WTC11 (cell line): ENCODE measurements at regions not wholly inside any gene's neighbourhood (a gene's known extent, or its start where the extent isn't known, plus 50 kb on each side); places are given as distances from the start of the nearest gene placed in this dataset.

Experiments
- ATAC-seq: fragments of 200-7000 bp; cut with Tn5 transposase; 2 replicates; pipeline ENCODE4 v1.10.0; 2021; ENCODE audit warnings: mild to moderate bottlenecking, moderate library complexity
- CTCF ChIA-PET: fragments of 300-600 bp; sonication (Branson Sonifier 250); formaldehyde crosslinking; loops from one replicate; lab custom pipeline; 2021; ENCODE audit warnings: antibody characterized with exemption; lab: Charles Lee
- POLR2A ChIA-PET: fragments of 350-600 bp; sonication (Branson Sonifier 250); formaldehyde crosslinking; loops from one replicate; lab custom pipeline; 2021; ENCODE audit warnings: antibody characterized with exemption; lab: Charles Lee
- DNase-seq: peaks from one replicate; pipeline ENCODE4 v3.0.0; 2021; ENCODE audit warnings: low spot score
- H3K27ac Mint-ChIP-seq: 2 replicates; pipeline ENCODE4 v1.8.0; 2021; ENCODE audit warnings: mixed read lengths
- H3K27me3 Mint-ChIP-seq: 2 replicates; pipeline ENCODE4 v1.8.0; 2021; ENCODE audit warnings: low read depth, mild to moderate bottlenecking, moderate library complexity, mixed read lengths
- H3K36me3 Mint-ChIP-seq: 2 replicates; pipeline ENCODE4 v1.8.0; 2021; ENCODE audit warnings: mixed read lengths
- H3K4me1 Mint-ChIP-seq: 2 replicates; pipeline ENCODE4 v1.8.0; 2022; ENCODE audit warnings: mixed read lengths
- H3K4me3 Mint-ChIP-seq: 2 replicates; pipeline ENCODE4 v1.8.0; 2021; ENCODE audit warnings: mild to moderate bottlenecking, moderate library complexity, mixed read lengths
- H3K9me3 Mint-ChIP-seq: 2 replicates; pipeline ENCODE4 v1.8.0; 2021; ENCODE audit warnings: mixed read lengths
- AFF4 ChIP-seq: sonication (generic); formaldehyde crosslinking; IDR thresholded peaks from 2 replicates; pipeline ENCODE4 v1.8.1; 2023; ENCODE audit warnings: mild to moderate bottlenecking, missing genetic modification reagents, borderline replicate concordance
- ATF3 ChIP-seq: sonication (generic); formaldehyde crosslinking; conservative IDR thresholded peaks from 2 replicates; pipeline ENCODE4 v1.8.1; 2022; ENCODE audit warnings: mild to moderate bottlenecking, missing genetic modification reagents
- CBFB ChIP-seq: sonication (generic); formaldehyde crosslinking; IDR thresholded peaks from 2 replicates; pipeline ENCODE4 v1.8.1; 2022; ENCODE audit warnings: mild to moderate bottlenecking, low read depth, missing genetic modification reagents
- ETV6 ChIP-seq: sonication (generic); formaldehyde crosslinking; IDR thresholded peaks from 2 replicates; pipeline ENCODE4 v1.8.1; 2022; ENCODE audit warnings: mild to moderate bottlenecking, missing genetic modification reagents
- GABPB1 ChIP-seq: sonication (generic); formaldehyde crosslinking; IDR thresholded peaks from 2 replicates; pipeline ENCODE4 v1.8.1; 2023; ENCODE audit warnings: mild to moderate bottlenecking, missing genetic modification reagents
- HMGA2 ChIP-seq: fragments of 250-450 bp; sonication (Bioruptor Pico); IDR thresholded peaks from 2 replicates; pipeline ENCODE4 v1.4.0; 2021; ENCODE audit warnings: mild to moderate bottlenecking, moderate library complexity
- IRF2 ChIP-seq: sonication (generic); formaldehyde crosslinking; IDR thresholded peaks from 2 replicates; pipeline ENCODE4 v1.8.0; 2022; ENCODE audit warnings: low read depth, missing genetic modification reagents, borderline replicate concordance
- NFATC4 ChIP-seq: fragments of 250-450 bp; sonication (Bioruptor Pico); IDR thresholded peaks from 2 replicates; pipeline ENCODE4 v1.9.0; 2021; ENCODE audit warnings: mild to moderate bottlenecking
- NFYB ChIP-seq: sonication (generic); formaldehyde crosslinking; conservative IDR thresholded peaks from 2 replicates; pipeline ENCODE4 v1.8.0; 2022; ENCODE audit warnings: low read depth, missing genetic modification reagents
- OVOL2 ChIP-seq: fragments of 250-450 bp; sonication (Bioruptor Pico); IDR thresholded peaks from 2 replicates; pipeline ENCODE4 v1.9.0; 2021; ENCODE audit warnings: mild to moderate bottlenecking, borderline replicate concordance
- RORB ChIP-seq: fragments of 250-450 bp; sonication (Bioruptor Pico); IDR thresholded peaks from 2 replicates; pipeline ENCODE4 v1.9.0; 2021; ENCODE audit warnings: mild to moderate bottlenecking
- SMAD4 ChIP-seq: sonication (generic); formaldehyde crosslinking; IDR thresholded peaks from 2 replicates; pipeline ENCODE4 v1.8.0; 2022; ENCODE audit warnings: mild to moderate bottlenecking, missing genetic modification reagents
- TEAD4 ChIP-seq: sonication (generic); formaldehyde crosslinking; IDR thresholded peaks from 2 replicates; pipeline ENCODE4 v1.8.0; 2022; ENCODE audit warnings: mild to moderate bottlenecking, missing genetic modification reagents
- TP53 ChIP-seq: sonication (generic); formaldehyde crosslinking; IDR thresholded peaks from 2 replicates; pipeline ENCODE4 v1.8.1; 2023; ENCODE audit warnings: mild to moderate bottlenecking, missing genetic modification reagents
- USF2 ChIP-seq: sonication (generic); formaldehyde crosslinking; IDR thresholded peaks from 2 replicates; pipeline ENCODE4 v1.8.1; 2023; ENCODE audit warnings: mild to moderate bottlenecking, missing genetic modification reagents, moderate library complexity
- ZBTB21 ChIP-seq: sonication (generic); formaldehyde crosslinking; IDR thresholded peaks from 2 replicates; pipeline ENCODE4 v1.8.1; 2023; ENCODE audit warnings: mild to moderate bottlenecking, missing genetic modification reagents, borderline replicate concordance
- ZNF416 ChIP-seq: fragments of 250-450 bp; sonication (Bioruptor Pico); IDR thresholded peaks from 2 replicates; pipeline ENCODE4 v1.9.0; 2021; ENCODE audit warnings: mild to moderate bottlenecking, inconsistent platforms
- ZNF425 ChIP-seq: fragments of 250-450 bp; sonication (Bioruptor Pico); conservative IDR thresholded peaks from 2 replicates; pipeline ENCODE4 v1.9.0; 2021; ENCODE audit warnings: mild to moderate bottlenecking
- TF ChIP-seq, protein P1 (sequence below): sonication (generic); formaldehyde crosslinking; IDR thresholded peaks from 2 replicates; pipeline ENCODE4 v1.8.1; 2022; ENCODE audit warnings: low read depth, missing genetic modification reagents, borderline replicate concordance
- TF ChIP-seq, protein P2 (sequence below): sonication (generic); formaldehyde crosslinking; IDR thresholded peaks from 2 replicates; pipeline ENCODE4 v1.8.0; 2023; ENCODE audit warnings: missing genetic modification reagents
- TF ChIP-seq, protein P3 (sequence below): fragments of 250-450 bp; sonication (Bioruptor Pico); IDR thresholded peaks from 2 replicates; pipeline ENCODE4 v2.1.2; 2022; ENCODE audit warnings: mild to moderate bottlenecking, moderate library complexity

- no peak overlapping the region for H3K4me3 Mint-ChIP-seq
- no peak for ATAC-seq
- peaks cover 7% of the 10 kb centered on the region for H3K27me3 Mint-ChIP-seq
- DNase-seq = no peak
- H3K9me3 Mint-ChIP-seq = no peaks in the 10 kb centered on the region
- H3K27ac Mint-ChIP-seq = no peak overlapping the region
- ChIA-PET CTCF (interaction anchor here (0.5 to 0.9 kb wide), 2 partner anchors 162 to 167 kb away, joined by 4 read pairs; no protein-coding TSS in a partner anchor), POLR2A (interaction anchor here (1.2 kb wide), 1 partner anchor 24 kb away, joined by 3 read pairs; no protein-coding TSS in a partner anchor)
- no peaks in the 10 kb centered on the region for H3K36me3 Mint-ChIP-seq
- H3K4me1 Mint-ChIP-seq = peaks cover 17% of the 10 kb centered on the region
- no peak for TF ChIP-seq ETV6
- TF ChIP-seq HMGA2 (CRISPR knock-in tag) = no peak
- TF ChIP-seq ZNF416 (CRISPR knock-in tag) = no peak
- TF ChIP-seq ZNF425 (CRISPR knock-in tag) = no peak
- no peak for TF ChIP-seq ZBTB21
- TF ChIP-seq TEAD4 (CRISPR knock-in tag) = no peak
- TF ChIP-seq, protein P1, sequence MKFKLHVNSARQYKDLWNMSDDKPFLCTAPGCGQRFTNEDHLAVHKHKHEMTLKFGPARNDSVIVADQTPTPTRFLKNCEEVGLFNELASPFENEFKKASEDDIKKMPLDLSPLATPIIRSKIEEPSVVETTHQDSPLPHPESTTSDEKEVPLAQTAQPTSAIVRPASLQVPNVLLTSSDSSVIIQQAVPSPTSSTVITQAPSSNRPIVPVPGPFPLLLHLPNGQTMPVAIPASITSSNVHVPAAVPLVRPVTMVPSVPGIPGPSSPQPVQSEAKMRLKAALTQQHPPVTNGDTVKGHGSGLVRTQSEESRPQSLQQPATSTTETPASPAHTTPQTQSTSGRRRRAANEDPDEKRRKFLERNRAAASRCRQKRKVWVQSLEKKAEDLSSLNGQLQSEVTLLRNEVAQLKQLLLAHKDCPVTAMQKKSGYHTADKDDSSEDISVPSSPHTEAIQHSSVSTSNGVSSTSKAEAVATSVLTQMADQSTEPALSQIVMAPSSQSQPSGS (CRISPR knock-in tag) = no peak
- no peak for TF ChIP-seq GABPB1 (CRISPR knock-in tag)
- TF ChIP-seq, all 79 proteins: peak for 0
Measured at GRCh38 chr12:4109826-4110225, 163.7 kb upstream of the CCND2 start.

GRCh38 chr12:4108803-4109345, 164.7 kb upstream of the CCND2 start:
- H3K4me1 Mint-ChIP-seq = peaks cover 15% of the 10 kb centered on the region
- no peak for ATAC-seq
- H3K4me3 Mint-ChIP-seq = no peak overlapping the region
- no peaks in the 10 kb centered on the region for H3K9me3 Mint-ChIP-seq
- POLR2A ChIA-PET = no interaction called here
- no peaks in the 10 kb centered on the region for H3K36me3 Mint-ChIP-seq
- no peak for DNase-seq
- H3K27ac Mint-ChIP-seq = no peak overlapping the region
- CTCF ChIA-PET = interaction anchor here (1.3 kb wide), 1 partner anchor 148 kb away, joined by 5 read pairs; no protein-coding TSS in a partner anchor
- peaks cover 7% of the 10 kb centered on the region for H3K27me3 Mint-ChIP-seq
- no peak for TF ChIP-seq IRF2

- peaks cover 7% of the 10 kb centered on the region for H3K27me3 Mint-ChIP-seq
- H3K4me3 Mint-ChIP-seq = no peak overlapping the region
- ChIA-PET CTCF (interaction anchor here (0.5 to 2.7 kb wide), 41 partner anchors 9 to 235 kb away, joined by 3 to 33 read pairs (median 4); partner anchors contain the start of genes CCND2 and PARP11), POLR2A (interaction anchor here (1.0 kb wide), 2 partner anchors 8 to 164 kb away, joined by 3 read pairs; no protein-coding TSS in a partner anchor)
- DNase-seq (no peak), ATAC-seq (no peak)
- TF ChIP-seq NFATC4 (CRISPR knock-in tag) = no peak
- no peak for TF ChIP-seq NFYB (CRISPR knock-in tag)
- no peak for TF ChIP-seq RORB (CRISPR knock-in tag)
- TF ChIP-seq ATF3 (CRISPR knock-in tag) = no peak
- no peak for TF ChIP-seq AFF4 (CRISPR knock-in tag)
- TF ChIP-seq, protein P2, sequence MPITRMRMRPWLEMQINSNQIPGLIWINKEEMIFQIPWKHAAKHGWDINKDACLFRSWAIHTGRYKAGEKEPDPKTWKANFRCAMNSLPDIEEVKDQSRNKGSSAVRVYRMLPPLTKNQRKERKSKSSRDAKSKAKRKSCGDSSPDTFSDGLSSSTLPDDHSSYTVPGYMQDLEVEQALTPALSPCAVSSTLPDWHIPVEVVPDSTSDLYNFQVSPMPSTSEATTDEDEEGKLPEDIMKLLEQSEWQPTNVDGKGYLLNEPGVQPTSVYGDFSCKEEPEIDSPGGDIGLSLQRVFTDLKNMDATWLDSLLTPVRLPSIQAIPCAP (CRISPR knock-in tag) = no peak
- TF ChIP-seq TP53 (CRISPR knock-in tag) = no peak
- TF ChIP-seq USF2 (CRISPR knock-in tag) = no peak
- TF ChIP-seq, protein P3, sequence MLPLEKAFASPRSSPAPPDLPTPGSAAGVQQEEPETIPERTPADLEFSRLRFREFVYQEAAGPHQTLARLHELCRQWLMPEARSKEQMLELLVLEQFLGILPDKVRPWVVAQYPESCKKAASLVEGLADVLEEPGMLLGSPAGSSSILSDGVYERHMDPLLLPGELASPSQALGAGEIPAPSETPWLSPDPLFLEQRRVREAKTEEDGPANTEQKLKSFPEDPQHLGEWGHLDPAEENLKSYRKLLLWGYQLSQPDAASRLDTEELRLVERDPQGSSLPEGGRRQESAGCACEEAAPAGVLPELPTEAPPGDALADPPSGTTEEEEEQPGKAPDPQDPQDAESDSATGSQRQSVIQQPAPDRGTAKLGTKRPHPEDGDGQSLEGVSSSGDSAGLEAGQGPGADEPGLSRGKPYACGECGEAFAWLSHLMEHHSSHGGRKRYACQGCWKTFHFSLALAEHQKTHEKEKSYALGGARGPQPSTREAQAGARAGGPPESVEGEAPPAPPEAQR (CRISPR knock-in tag) = no peak
- no peak for TF ChIP-seq CBFB
- TF ChIP-seq SMAD4 (CRISPR knock-in tag) = no peak
- no peak for TF ChIP-seq OVOL2
- H3K36me3 Mint-ChIP-seq = no peaks in the 10 kb centered on the region
- H3K4me1 Mint-ChIP-seq = peaks cover 17% of the 10 kb centered on the region
- no peak overlapping the region for H3K27ac Mint-ChIP-seq
- H3K9me3 Mint-ChIP-seq = no peaks in the 10 kb centered on the region
Measured at GRCh38 chr12:4107911-4108697, 165.5 kb upstream of the CCND2 start.
